ENCODE measurements at regions not wholly inside any gene's neighbourhood (a gene's known extent, or its start where the extent isn't known, plus 50 kb on each side); places are given as distances from the start of the nearest gene placed in this dataset.

- Histone ChIP-seq H3K9me3 (ENCODE audit: insufficient read depth, low read length) (no peaks in the 10 kb centered on the region), H3K27me3 (ENCODE audit: insufficient read depth, insufficient read length) (no peaks in the 10 kb centered on the region), H3K4me1 (ENCODE audit: insufficient read depth, insufficient read length) (no peaks in the 10 kb centered on the region), H3K36me3 (ENCODE audit: insufficient read depth, insufficient read length, low read length) (no peaks in the 10 kb centered on the region), H3K9ac (ENCODE audit: insufficient read length, low read depth) (no peak overlapping the region), H3K4me3 (ENCODE audit: insufficient read length, low read depth) (no peak overlapping the region)
- no peak for DNase-seq (ENCODE audit: low read depth, low spot score)
- no peak for TF ChIP-seq ZNF274 (IDR thresholded peaks at IDR 0.05; ENCODE audit: low read depth, low read length)
- no peak for TF ChIP-seq YY1 (IDR thresholded peaks at IDR 0.05; ENCODE audit: insufficient read depth, insufficient read length)
- no peak for TF ChIP-seq SUZ12 (IDR thresholded peaks at IDR 0.05; ENCODE audit: extremely low read depth, insufficient read depth, insufficient read length)
Measured at GRCh38 chr4:13095722-13096121, 388.4 kb downstream of the RAB28 start.

GRCh38 chr4:13093170-13093569, 391.0 kb downstream of the RAB28 start:
- DNase-seq (ENCODE audit: low read depth, low spot score), result no peak
- Histone ChIP-seq H3K9ac (ENCODE audit: insufficient read length, low read depth) (no peak overlapping the region), H3K27me3 (ENCODE audit: insufficient read depth, insufficient read length) (no peaks in the 10 kb centered on the region), H3K4me3 (ENCODE audit: insufficient read length, low read depth) (no peak overlapping the region), H3K36me3 (ENCODE audit: insufficient read depth, insufficient read length, low read length) (no peaks in the 10 kb centered on the region), H3K4me1 (ENCODE audit: insufficient read depth, insufficient read length) (no peaks in the 10 kb centered on the region), H3K9me3 (ENCODE audit: insufficient read depth, low read length) (no peaks in the 10 kb centered on the region)
- TF ChIP-seq YY1 (IDR thresholded peaks at IDR 0.05; ENCODE audit: insufficient read depth, insufficient read length) (no peak), ZNF274 (IDR thresholded peaks at IDR 0.05; ENCODE audit: low read depth, low read length) (no peak), SUZ12 (IDR thresholded peaks at IDR 0.05; ENCODE audit: extremely low read depth, insufficient read depth, insufficient read length) (no peak)

- H3K9ac ChIP-seq (ENCODE audit: insufficient read length, low read depth), result no peak overlapping the region
- TF ChIP-seq YY1 (IDR thresholded peaks at IDR 0.05; ENCODE audit: insufficient read depth, insufficient read length), result no peak
- TF ChIP-seq SUZ12 (IDR thresholded peaks at IDR 0.05; ENCODE audit: extremely low read depth, insufficient read depth, insufficient read length), result no peak
- TF ChIP-seq ZNF274 (IDR thresholded peaks at IDR 0.05; ENCODE audit: low read depth, low read length), result no peak
- no peaks in the 10 kb centered on the region for H3K9me3 ChIP-seq (ENCODE audit: insufficient read depth, low read length)
- no peaks in the 10 kb centered on the region for H3K27me3 ChIP-seq (ENCODE audit: insufficient read depth, insufficient read length)
- DNase-seq (ENCODE audit: low read depth, low spot score), result no peak
- H3K4me1 ChIP-seq (ENCODE audit: insufficient read depth, insufficient read length), result no peaks in the 10 kb centered on the region
- H3K4me3 ChIP-seq (ENCODE audit: insufficient read length, low read depth), result no peak overlapping the region
- H3K36me3 ChIP-seq (ENCODE audit: insufficient read depth, insufficient read length, low read length), result no peaks in the 10 kb centered on the region
Measured at GRCh38 chr4:13092702-13093101, 391.4 kb downstream of the RAB28 start.

- no peak for DNase-seq (ENCODE audit: low read depth, low spot score)
- H3K9ac ChIP-seq (ENCODE audit: insufficient read length, low read depth), result no peak overlapping the region
- no peaks in the 10 kb centered on the region for H3K36me3 ChIP-seq (ENCODE audit: insufficient read depth, insufficient read length, low read length)
- TF ChIP-seq SUZ12 (IDR thresholded peaks at IDR 0.05; ENCODE audit: extremely low read depth, insufficient read depth, insufficient read length) (no peak), YY1 (IDR thresholded peaks at IDR 0.05; ENCODE audit: insufficient read depth, insufficient read length) (no peak), ZNF274 (IDR thresholded peaks at IDR 0.05; ENCODE audit: low read depth, low read length) (no peak)
- H3K27me3 ChIP-seq (ENCODE audit: insufficient read depth, insufficient read length), result no peaks in the 10 kb centered on the region
- H3K4me3 ChIP-seq (ENCODE audit: insufficient read length, low read depth), result no peak overlapping the region
- H3K4me1 ChIP-seq (ENCODE audit: insufficient read depth, insufficient read length), result no peaks in the 10 kb centered on the region
- no peaks in the 10 kb centered on the region for H3K9me3 ChIP-seq (ENCODE audit: insufficient read depth, low read length)
Measured at GRCh38 chr4:13089659-13089998, 394.5 kb downstream of the RAB28 start.

- H3K27me3 ChIP-seq (ENCODE audit: insufficient read depth, insufficient read length), result no peaks in the 10 kb centered on the region
- no peak for TF ChIP-seq YY1 (IDR thresholded peaks at IDR 0.05; ENCODE audit: insufficient read depth, insufficient read length)
- no peak for TF ChIP-seq ZNF274 (IDR thresholded peaks at IDR 0.05; ENCODE audit: low read depth, low read length)
- TF ChIP-seq SUZ12 (IDR thresholded peaks at IDR 0.05; ENCODE audit: extremely low read depth, insufficient read depth, insufficient read length), result no peak
- DNase-seq (ENCODE audit: low read depth, low spot score), result no peak
- no peak overlapping the region for H3K9ac ChIP-seq (ENCODE audit: insufficient read length, low read depth)
- H3K9me3 ChIP-seq (ENCODE audit: insufficient read depth, low read length), result no peaks in the 10 kb centered on the region
- H3K4me1 ChIP-seq (ENCODE audit: insufficient read depth, insufficient read length), result no peaks in the 10 kb centered on the region
- H3K4me3 ChIP-seq (ENCODE audit: insufficient read length, low read depth), result no peak overlapping the region
- H3K36me3 ChIP-seq (ENCODE audit: insufficient read depth, insufficient read length, low read length), result no peaks in the 10 kb centered on the region
Measured at GRCh38 chr4:13088726-13089658, 395.1 kb downstream of the RAB28 start.

GRCh38 chr4:13087041-13087440, 397.1 kb downstream of the RAB28 start:
- Histone ChIP-seq H3K4me3 (ENCODE audit: insufficient read length, low read depth) (no peak overlapping the region), H3K4me1 (ENCODE audit: insufficient read depth, insufficient read length) (no peaks in the 10 kb centered on the region), H3K9ac (ENCODE audit: insufficient read length, low read depth) (no peak overlapping the region), H3K9me3 (ENCODE audit: insufficient read depth, low read length) (peaks cover 12% of the 10 kb centered on the region; the same call in 1 of the 2 replicates), H3K36me3 (ENCODE audit: insufficient read depth, insufficient read length, low read length) (no peaks in the 10 kb centered on the region), H3K27me3 (ENCODE audit: insufficient read depth, insufficient read length) (no peaks in the 10 kb centered on the region)
- no peak for DNase-seq (ENCODE audit: low read depth, low spot score)
- TF ChIP-seq ZNF274 (IDR thresholded peaks at IDR 0.05; ENCODE audit: low read depth, low read length) (no peak), SUZ12 (IDR thresholded peaks at IDR 0.05; ENCODE audit: extremely low read depth, insufficient read depth, insufficient read length) (no peak), YY1 (IDR thresholded peaks at IDR 0.05; ENCODE audit: insufficient read depth, insufficient read length) (no peak)

- Histone ChIP-seq H3K9ac (ENCODE audit: insufficient read length, low read depth) (no peak overlapping the region), H3K27me3 (ENCODE audit: insufficient read depth, insufficient read length) (no peaks in the 10 kb centered on the region), H3K4me3 (ENCODE audit: insufficient read length, low read depth) (no peak overlapping the region), H3K9me3 (ENCODE audit: insufficient read depth, low read length) (peaks cover 22% of the 10 kb centered on the region), H3K4me1 (ENCODE audit: insufficient read depth, insufficient read length) (no peaks in the 10 kb centered on the region), H3K36me3 (ENCODE audit: insufficient read depth, insufficient read length, low read length) (no peaks in the 10 kb centered on the region)
- DNase-seq (ENCODE audit: low read depth, low spot score), result no peak
- TF ChIP-seq YY1 (IDR thresholded peaks at IDR 0.05; ENCODE audit: insufficient read depth, insufficient read length), result no peak
- no peak for TF ChIP-seq ZNF274 (IDR thresholded peaks at IDR 0.05; ENCODE audit: low read depth, low read length)
- TF ChIP-seq SUZ12 (IDR thresholded peaks at IDR 0.05; ENCODE audit: extremely low read depth, insufficient read depth, insufficient read length), result no peak
Measured at GRCh38 chr4:13084210-13084609, 399.9 kb downstream of the RAB28 start.

Measured in NT2/D1 (cell line).